NT2/D1 (cell line): ENCODE measurements at regions not wholly inside any gene's neighbourhood (a gene's known extent, or its start where the extent isn't known, plus 50 kb on each side); places are given as distances from the start of the nearest gene placed in this dataset.
"Not testable (repeated sequence)": the region's sequence is repeated elsewhere in the genome, so short reads cannot be mapped to it uniquely, and the experiment has no call there.

Source experiments
- SUZ12 ChIP-seq: IDR thresholded peaks from 2 replicates; pipeline ENCODE4 v1.6.1; 2011; ENCODE audit not compliant: insufficient read length, insufficient read depth; ENCODE audit errors: extremely low read depth
- ZNF274 ChIP-seq: IDR thresholded peaks from 2 replicates; pipeline ENCODE4 v1.6.1; 2011; ENCODE audit warnings: mild to moderate bottlenecking, low read depth, low read length

DNA sequence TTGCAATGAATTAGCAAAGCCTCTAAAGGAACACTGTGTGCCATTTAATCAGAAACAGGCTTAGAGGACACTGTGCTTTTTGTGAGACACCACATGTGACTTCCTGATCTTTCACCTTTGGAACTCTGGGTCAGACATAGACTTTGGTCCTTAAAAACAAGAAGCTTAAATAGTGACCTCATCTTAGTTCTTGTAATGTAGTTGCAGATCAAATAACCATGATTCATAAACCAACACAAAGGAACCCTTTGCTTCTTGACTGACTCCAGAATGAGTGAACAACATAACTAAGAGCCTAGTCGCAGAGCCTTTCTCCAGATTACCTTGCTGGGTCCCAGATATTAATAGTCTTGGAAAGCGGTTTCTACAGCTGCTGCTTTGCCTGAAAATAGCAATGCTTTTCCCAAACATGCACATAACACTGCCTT is 947.3 kb downstream of the SPATA31A6 start:
- TF ChIP-seq SUZ12, ZNF274: not testable (repeated sequence)
